ENCODE measurements at regions not wholly inside any gene's neighbourhood (a gene's known extent, or its start where the extent isn't known, plus 50 kb on each side); places are given as distances from the start of the nearest gene placed in this dataset.

- no peak for TF ChIP-seq CTCF (IDR thresholded peaks at IDR 0.05)
Observed at GRCh38 chr10:90612276-90612675, 245.6 kb downstream of the HTR7 start.

GRCh38 chr10:90614631-90615030 is 243.2 kb downstream of the HTR7 start:
- no peak for DNase-seq (ENCODE audit: low spot score)
- TF ChIP-seq CTCF (IDR thresholded peaks at IDR 0.05) = no peak
- no peak overlapping the region for H3K4me3 ChIP-seq
- H3K27ac ChIP-seq = peak overlapping the region in 1 of 2 donors; percentile 14

More at GRCh38 chr10:90612276-90612675, 245.6 kb downstream of the HTR7 start:
- Histone ChIP-seq H3K27ac (no peak overlapping the region), H3K4me3 (no peak overlapping the region)
- DNase-seq (ENCODE audit: low spot score) = no peak

GRCh38 chr10:90621577-90621976 is 236.3 kb downstream of the HTR7 start:
- no peak for TF ChIP-seq CTCF (IDR thresholded peaks at IDR 0.05)
- no peak overlapping the region for H3K27ac ChIP-seq
- DNase-seq (ENCODE audit: low spot score) = no peak
- H3K4me3 ChIP-seq = no peak overlapping the region

- DNase-seq (ENCODE audit: low spot score) = no peak
- Histone ChIP-seq H3K27ac (no peak overlapping the region), H3K4me3 (no peak overlapping the region)
- TF ChIP-seq CTCF (IDR thresholded peaks at IDR 0.05) = no peak
Observed at GRCh38 chr10:90635111-90635765, 222.6 kb downstream of the HTR7 start.

- Histone ChIP-seq H3K4me3 (no peak overlapping the region), H3K27ac (no peak overlapping the region)
- DNase-seq (ENCODE audit: low spot score) = no peak
- no peak for TF ChIP-seq CTCF (IDR thresholded peaks at IDR 0.05)
Observed at GRCh38 chr10:90640756-90641155, 217.1 kb downstream of the HTR7 start.

GRCh38 chr10:90641731-90642130 is 216.1 kb downstream of the HTR7 start:
- Histone ChIP-seq H3K4me3 (peak overlapping the region; percentile 4), H3K27ac (peak overlapping the region; percentile 65 to 68)
- no peak for DNase-seq (ENCODE audit: low spot score)
- no peak for TF ChIP-seq CTCF (IDR thresholded peaks at IDR 0.05)

- no peak for TF ChIP-seq CTCF (IDR thresholded peaks at IDR 0.05)
- no peak for DNase-seq (ENCODE audit: low spot score)
- Histone ChIP-seq H3K4me3 (peak overlapping the region; percentile 4), H3K27ac (peak overlapping the region; percentile 65 to 70)
Observed at GRCh38 chr10:90642136-90642535, 215.7 kb downstream of the HTR7 start.
